Left lung (tissue), 4 donors: ENCODE measurements at regions not wholly inside any gene's neighbourhood (a gene's known extent, or its start where the extent isn't known, plus 50 kb on each side); places are given as distances from the start of the nearest gene placed in this dataset.

Experiments
- ATAC-seq: fragments of 200-7000 bp; cut with Tn5 transposase; one replicate; pipeline ENCODE4 v1.9.1; 2020; ENCODE audit warnings: moderate library complexity
- DNase-seq, 4 donors: peaks; one replicate each; pipeline ENCODE4 v3.0.0-alpha.2; 2013 to 2020
- H3K27ac ChIP-seq, 2 donors: fragments of 200-600 bp; sonication (generic) in 1 of 2; one replicate each; pipeline versions ENCODE4 v1.5.0 to v1.8.0; 2020 to 2021
- H3K27me3 ChIP-seq, 2 donors: fragments of 200-600 bp; sonication (generic) in 1 of 2; one replicate each; pipeline versions ENCODE4 v1.5.0 to v1.8.0; 2020 to 2021
- H3K36me3 ChIP-seq, 2 donors: fragments of 200-600 bp; sonication (generic) in 1 of 2; one replicate each; pipeline versions ENCODE4 v1.5.0 to v1.8.0; 2020 to 2021
- H3K4me1 ChIP-seq, 2 donors: fragments of 200-600 bp; one replicate each; pipeline ENCODE4 v1.8.0; 2021
- H3K4me3 ChIP-seq, 2 donors: fragments of 200-600 bp; sonication (generic) in 1 of 2; one replicate each; pipeline versions ENCODE4 v1.5.0 to v1.8.0; 2020 to 2021; ENCODE audit warnings: mild to moderate bottlenecking in 1 of 2
- H3K9me3 ChIP-seq, 2 donors: fragments of 200-600 bp; sonication (generic) in 1 of 2; one replicate each; pipeline versions ENCODE4 v1.5.0 to v1.8.0; 2020 to 2021
- CTCF ChIP-seq, 2 donors: fragments of 200-600 bp; sonication (generic) in 1 of 2; IDR thresholded peaks; one replicate each; pipeline versions ENCODE4 v1.5.0 to v1.8.0; 2021; ENCODE audit warnings: antibody characterized with exemption in 2 of 2
- intact Hi-C, 2 donors: fragments of 100-400 bp; cut with DNase I; formaldehyde crosslinking; loops; one replicate each; pipeline versions ENCODE4 v1.11.2 to v1.14.2; 2022
- donor health status: DM: no; HTN: yes; CAD: no.
- donor health status: DM: no; HTN: no; CAD: no.

DNA sequence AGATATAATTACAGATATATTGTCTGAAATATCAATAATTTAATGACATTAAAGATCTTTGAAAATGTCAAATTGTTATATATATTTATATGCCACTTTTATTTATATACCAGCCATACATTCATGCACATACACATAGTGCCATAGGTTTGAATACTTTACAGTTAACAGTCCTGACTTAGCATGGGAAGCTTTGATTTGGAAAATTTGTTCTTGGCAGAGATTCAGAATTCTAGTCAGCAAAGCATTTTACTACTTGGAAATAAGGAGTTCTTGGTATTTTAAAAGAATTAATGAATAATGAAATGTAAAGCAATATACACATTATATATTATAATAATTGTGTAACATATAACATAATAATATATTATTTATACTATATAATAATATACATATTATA, 277.0 kb upstream of the PCDH20 start:
- TF ChIP-seq CTCF (IDR thresholded peaks at IDR 0.05): no peak
- ATAC-seq (no peak), DNase-seq (no peak)
- Histone ChIP-seq H3K36me3 (no peaks in the 10 kb centered on the region), H3K9me3 (no peaks in the 10 kb centered on the region), H3K27ac (no peak overlapping the region), H3K4me3 (no peak overlapping the region), H3K27me3 (no peaks in the 10 kb centered on the region), H3K4me1 (no peaks in the 10 kb centered on the region)
- intact Hi-C loops: no loop called here

DNA sequence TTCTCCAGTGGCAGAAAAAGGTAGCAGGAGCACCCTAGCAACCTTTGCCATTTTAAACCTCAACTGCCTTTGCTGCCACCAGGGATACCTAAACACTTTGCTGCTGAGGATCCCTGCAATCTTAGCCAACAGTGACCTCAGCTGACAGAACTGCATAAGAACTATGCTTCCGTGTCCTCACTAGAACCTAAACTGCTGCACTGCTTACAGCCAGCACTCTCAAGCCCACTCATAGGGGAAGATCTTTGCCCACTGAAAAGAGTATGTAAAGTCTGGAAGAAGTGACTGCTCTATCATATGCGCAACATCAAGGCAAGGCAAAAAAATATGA, 270.0 kb upstream of the PCDH20 start:
- TF ChIP-seq CTCF (IDR thresholded peaks at IDR 0.05): no peak
- ATAC-seq (peak; percentile 61), DNase-seq (peak in 2 of 4 donors; percentile 4 to 22)
- H3K4me1 ChIP-seq: no peaks in the 10 kb centered on the region
- no peak overlapping the region for H3K27ac ChIP-seq
- H3K27me3 ChIP-seq: no peaks in the 10 kb centered on the region
- H3K4me3 ChIP-seq: no peak overlapping the region
- peaks cover 0 to 6% of the 10 kb centered on the region in 2 donors for H3K9me3 ChIP-seq
- intact Hi-C loops: no loop called here
- H3K36me3 ChIP-seq: no peaks in the 10 kb centered on the region

- DNase-seq: peak in 1 of 4 donors; percentile 34
- Histone ChIP-seq H3K9me3 (peaks cover 0 to 6% of the 10 kb centered on the region in 2 donors), H3K27me3 (no peaks in the 10 kb centered on the region), H3K4me1 (no peaks in the 10 kb centered on the region), H3K27ac (no peak overlapping the region), H3K4me3 (no peak overlapping the region), H3K36me3 (no peaks in the 10 kb centered on the region)
- intact Hi-C loops: no loop called here
- ATAC-seq: no peak
- no peak for TF ChIP-seq CTCF (IDR thresholded peaks at IDR 0.05)
Observed at GRCh38 chr13:61684976-61685681, 269.5 kb upstream of the PCDH20 start.

- no peak overlapping the region for H3K4me3 ChIP-seq
- DNase-seq (no peak), ATAC-seq (no peak)
- TF ChIP-seq CTCF (IDR thresholded peaks at IDR 0.05): no peak
- H3K36me3 ChIP-seq: no peaks in the 10 kb centered on the region
- peaks cover 0 to 11% of the 10 kb centered on the region in 2 donors for H3K9me3 ChIP-seq
- intact Hi-C loops: no loop called here
- no peaks in the 10 kb centered on the region for H3K4me1 ChIP-seq
- H3K27ac ChIP-seq: no peak overlapping the region
- H3K27me3 ChIP-seq: no peaks in the 10 kb centered on the region
Observed at GRCh38 chr13:61672756-61673155, 257.1 kb upstream of the PCDH20 start.

DNA sequence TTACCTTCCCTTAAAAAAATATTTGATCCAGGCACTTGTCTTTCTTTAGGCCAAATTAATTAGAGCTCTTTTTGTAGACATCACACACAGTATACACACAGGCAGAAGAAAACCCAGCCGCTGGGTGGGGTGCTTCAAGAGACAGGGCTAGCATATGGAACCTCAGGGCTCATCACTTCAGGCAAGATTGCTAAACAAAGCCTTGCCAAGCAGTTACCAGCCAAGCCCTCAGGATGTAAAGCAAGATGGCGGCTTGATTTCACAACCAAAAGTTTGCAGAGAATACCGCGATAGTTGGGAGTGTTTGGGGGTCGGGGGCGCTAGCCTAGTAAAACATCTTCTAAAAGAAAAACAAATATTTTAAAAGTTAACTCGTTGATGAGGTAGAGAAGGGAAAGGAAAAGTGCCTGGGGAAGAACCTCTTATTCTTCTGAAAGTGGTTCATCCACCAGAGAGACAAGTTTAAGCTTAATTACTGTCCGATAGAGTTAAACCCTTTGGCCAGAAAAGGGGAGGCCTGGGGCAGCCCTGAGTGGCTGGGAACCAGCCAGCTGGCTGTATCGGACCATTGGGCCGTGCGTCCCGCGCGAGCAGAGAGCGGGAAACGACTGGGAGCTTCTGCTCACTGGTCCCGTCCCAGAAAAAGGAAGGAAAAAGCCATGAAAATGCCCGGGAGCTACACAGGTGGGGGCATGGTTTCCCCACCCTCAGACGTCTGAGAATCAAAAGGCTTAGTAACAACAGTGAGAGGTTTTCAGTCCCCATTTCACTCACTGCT, 254.9 kb upstream of the PCDH20 start:
- no peaks in the 10 kb centered on the region for H3K4me1 ChIP-seq
- intact Hi-C loops: no loop called here

More for the DNA sequence above, 254.9 kb upstream of the PCDH20 start:
- no peak for DNase-seq
- Histone ChIP-seq H3K27ac (no peak overlapping the region), H3K9me3 (peaks cover 0 to 15% of the 10 kb centered on the region in 2 donors), H3K36me3 (no peaks in the 10 kb centered on the region), H3K4me3 (no peak overlapping the region), H3K27me3 (no peaks in the 10 kb centered on the region)
- TF ChIP-seq CTCF (IDR thresholded peaks at IDR 0.05): no peak
- no peak for ATAC-seq
